ENCODE measurements at regions not wholly inside any gene's neighbourhood (a gene's known extent, or its start where the extent isn't known, plus 50 kb on each side); places are given as distances from the start of the nearest gene placed in this dataset.

GRCh38 chr15:55116636-55117035 is 80.1 kb downstream of the RSL24D1 start:
- H3K27ac Mint-ChIP-seq (ENCODE audit: unreplicated experiment), result no peak overlapping the region
- Histone ChIP-seq H3K27me3 (ENCODE audit: insufficient read depth, low read length) (no peaks in the 10 kb centered on the region), H3K4me3 (ENCODE audit: insufficient read depth, low read depth, low read length) (no peak overlapping the region), H3K36me3 (ENCODE audit: insufficient read depth, low read length) (no peaks in the 10 kb centered on the region), H3K4me2 (ENCODE audit: low read length) (no peak overlapping the region), H4K20me1 (ENCODE audit: insufficient read depth, low read length) (no peaks in the 10 kb centered on the region), H3K79me2 (ENCODE audit: insufficient read depth, low read length) (no peaks in the 10 kb centered on the region), H3K4me1 (ENCODE audit: insufficient read depth, low read length) (no peaks in the 10 kb centered on the region), H3K9ac (ENCODE audit: low read length) (no peak overlapping the region), H3K9me3 (ENCODE audit: insufficient read depth, low read depth, low read length) (no peaks in the 10 kb centered on the region), H3K27ac (ENCODE audit: low read depth, low read length) (no peak overlapping the region), H2AFZ (ENCODE audit: low read depth, low read length) (no peak overlapping the region)
- no peak for TF ChIP-seq EZH2 (IDR thresholded peaks at IDR 0.05; ENCODE audit: insufficient read depth, low read length)
- H3K9me3 Mint-ChIP-seq (ENCODE audit: unreplicated experiment), result no peaks in the 10 kb centered on the region
- DNase-seq (ENCODE audit: low read depth), result no peak
- H3K36me3 Mint-ChIP-seq (ENCODE audit: low read depth, unreplicated experiment), result no peaks in the 10 kb centered on the region
- H3K4me3 Mint-ChIP-seq (ENCODE audit: unreplicated experiment), result no peak overlapping the region
- FAIRE-seq, result no peak
- H3K4me1 Mint-ChIP-seq (ENCODE audit: low read depth, unreplicated experiment), result no peaks in the 10 kb centered on the region
- no peaks in the 10 kb centered on the region for H3K27me3 Mint-ChIP-seq (ENCODE audit: low read depth, unreplicated experiment)

GRCh38 chr15:55113736-55114135 is 83.0 kb downstream of the RSL24D1 start:
- no peak overlapping the region for H3K4me2 ChIP-seq (ENCODE audit: low read length)
- no peak overlapping the region for H3K9ac ChIP-seq (ENCODE audit: low read length)
- TF ChIP-seq EZH2 (IDR thresholded peaks at IDR 0.05; ENCODE audit: insufficient read depth, low read length), result no peak
- TF ChIP-seq CTCF (IDR thresholded peaks at IDR 0.05; ENCODE audit: insufficient read depth, low read depth, low read length), result no peak
- no peaks in the 10 kb centered on the region for H3K9me3 ChIP-seq (ENCODE audit: insufficient read depth, low read depth, low read length)
- no peak overlapping the region for H2AFZ ChIP-seq (ENCODE audit: low read depth, low read length)
- no peak for DNase-seq (ENCODE audit: low read depth)
- H4K20me1 ChIP-seq (ENCODE audit: insufficient read depth, low read length), result no peaks in the 10 kb centered on the region
- H3K4me3 ChIP-seq (ENCODE audit: insufficient read depth, low read depth, low read length), result no peak overlapping the region
- H3K36me3 ChIP-seq (ENCODE audit: insufficient read depth, low read length), result no peaks in the 10 kb centered on the region
- no peaks in the 10 kb centered on the region for H3K4me1 ChIP-seq (ENCODE audit: insufficient read depth, low read length)
- Mint-ChIP-seq H3K27me3 (ENCODE audit: low read depth, unreplicated experiment) (no peaks in the 10 kb centered on the region), H3K4me1 (ENCODE audit: low read depth, unreplicated experiment) (no peaks in the 10 kb centered on the region), H3K9me3 (ENCODE audit: unreplicated experiment) (no peaks in the 10 kb centered on the region), H3K27ac (ENCODE audit: unreplicated experiment) (no peak overlapping the region), H3K4me3 (ENCODE audit: unreplicated experiment) (no peak overlapping the region), H3K36me3 (ENCODE audit: low read depth, unreplicated experiment) (no peaks in the 10 kb centered on the region)
- H3K27ac ChIP-seq (ENCODE audit: low read depth, low read length), result no peak overlapping the region
- FAIRE-seq, result no peak
- no peaks in the 10 kb centered on the region for H3K79me2 ChIP-seq (ENCODE audit: insufficient read depth, low read length)
- no peaks in the 10 kb centered on the region for H3K27me3 ChIP-seq (ENCODE audit: insufficient read depth, low read length)

DNA sequence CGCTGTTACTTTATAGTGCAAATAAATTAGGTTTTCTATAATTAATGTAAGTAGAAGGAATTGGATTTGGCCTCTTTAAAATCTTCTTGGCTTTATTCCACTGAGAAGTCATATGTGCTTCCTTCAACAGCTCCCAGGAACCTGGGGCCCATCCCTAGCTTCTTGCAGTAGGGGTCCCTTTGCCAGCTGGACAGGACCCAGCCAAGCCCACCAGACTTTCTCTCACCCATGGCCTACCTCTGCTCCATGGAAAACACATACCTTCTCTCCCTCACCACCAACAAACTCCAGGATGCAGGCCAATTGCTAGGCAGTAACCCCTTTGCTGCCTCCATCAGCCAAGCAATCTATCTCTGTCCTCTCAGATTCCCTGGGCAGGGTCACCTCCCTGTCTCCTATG is 84.0 kb downstream of the RSL24D1 start:
- no peaks in the 10 kb centered on the region for H3K9me3 ChIP-seq (ENCODE audit: insufficient read depth, low read depth, low read length)
- H3K79me2 ChIP-seq (ENCODE audit: insufficient read depth, low read length), result no peaks in the 10 kb centered on the region
- no peaks in the 10 kb centered on the region for H3K27me3 Mint-ChIP-seq (ENCODE audit: low read depth, unreplicated experiment)
- H3K9ac ChIP-seq (ENCODE audit: low read length), result no peak overlapping the region
- H3K36me3 ChIP-seq (ENCODE audit: insufficient read depth, low read length), result no peaks in the 10 kb centered on the region
- no peaks in the 10 kb centered on the region for H3K36me3 Mint-ChIP-seq (ENCODE audit: low read depth, unreplicated experiment)
- no peaks in the 10 kb centered on the region for H4K20me1 ChIP-seq (ENCODE audit: insufficient read depth, low read length)
- no peak overlapping the region for H2AFZ ChIP-seq (ENCODE audit: low read depth, low read length)
- H3K4me3 Mint-ChIP-seq (ENCODE audit: unreplicated experiment), result no peak overlapping the region
- H3K4me1 ChIP-seq (ENCODE audit: insufficient read depth, low read length), result no peaks in the 10 kb centered on the region
- H3K4me3 ChIP-seq (ENCODE audit: insufficient read depth, low read depth, low read length), result no peak overlapping the region
- H3K9me3 Mint-ChIP-seq (ENCODE audit: unreplicated experiment), result no peaks in the 10 kb centered on the region
- FAIRE-seq, result no peak
- no peak for DNase-seq (ENCODE audit: low read depth)
- H3K4me1 Mint-ChIP-seq (ENCODE audit: low read depth, unreplicated experiment), result no peaks in the 10 kb centered on the region
- H3K27ac ChIP-seq (ENCODE audit: low read depth, low read length), result no peak overlapping the region
- TF ChIP-seq EZH2 (IDR thresholded peaks at IDR 0.05; ENCODE audit: insufficient read depth, low read length), result no peak
- no peak for TF ChIP-seq CTCF (IDR thresholded peaks at IDR 0.05; ENCODE audit: insufficient read depth, low read depth, low read length)
- no peak overlapping the region for H3K27ac Mint-ChIP-seq (ENCODE audit: unreplicated experiment)
- H3K4me2 ChIP-seq (ENCODE audit: low read length), result no peak overlapping the region
- H3K27me3 ChIP-seq (ENCODE audit: insufficient read depth, low read length), result no peaks in the 10 kb centered on the region
